ENCODE measurements at regions not wholly inside any gene's neighbourhood (a gene's known extent, or its start where the extent isn't known, plus 50 kb on each side); places are given as distances from the start of the nearest gene placed in this dataset.
"Not testable (repeated sequence)": the region's sequence is repeated elsewhere in the genome, so short reads cannot be mapped to it uniquely, and the experiment has no call there.

GRCh38 chr7:93048136-93048930, 69.4 kb downstream of the SAMD9 start:
- no peak for DNase-seq (ENCODE audit: low read depth)

DNA sequence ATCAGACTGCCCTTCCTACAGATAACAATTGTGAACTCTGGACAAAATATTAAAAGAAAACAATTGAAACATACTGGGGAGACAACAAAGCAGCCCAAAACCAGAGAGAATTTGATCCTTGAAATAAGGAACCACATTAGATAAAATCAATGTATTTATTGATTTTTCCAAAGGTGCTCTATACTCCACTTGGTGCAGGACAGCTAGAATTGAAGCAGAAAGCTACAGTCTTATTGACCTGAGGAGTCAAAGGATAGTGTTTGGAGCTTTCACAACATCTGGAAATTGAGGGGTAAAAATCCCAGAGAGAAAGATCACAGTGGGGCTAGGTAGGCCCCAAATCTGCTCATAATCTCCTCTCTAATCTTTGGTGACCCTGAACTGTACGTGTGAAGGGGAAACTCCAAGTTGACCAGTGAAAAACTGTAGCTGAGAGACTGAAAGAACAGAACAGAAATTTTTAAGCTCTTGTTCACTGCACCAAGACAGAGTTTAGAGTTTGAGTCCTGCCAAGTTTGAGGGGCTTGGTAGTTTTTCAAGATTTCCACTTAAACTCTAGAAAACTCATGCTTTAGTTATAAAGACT, 70.2 kb downstream of the SAMD9 start:
- DNase-seq (ENCODE audit: low read depth): no peak

- peak; percentile 63 for DNase-seq (ENCODE audit: low read depth)
These were observed 71.1 kb downstream of the SAMD9 start for GRCh38 chr7:93046641-93047040.

DNA sequence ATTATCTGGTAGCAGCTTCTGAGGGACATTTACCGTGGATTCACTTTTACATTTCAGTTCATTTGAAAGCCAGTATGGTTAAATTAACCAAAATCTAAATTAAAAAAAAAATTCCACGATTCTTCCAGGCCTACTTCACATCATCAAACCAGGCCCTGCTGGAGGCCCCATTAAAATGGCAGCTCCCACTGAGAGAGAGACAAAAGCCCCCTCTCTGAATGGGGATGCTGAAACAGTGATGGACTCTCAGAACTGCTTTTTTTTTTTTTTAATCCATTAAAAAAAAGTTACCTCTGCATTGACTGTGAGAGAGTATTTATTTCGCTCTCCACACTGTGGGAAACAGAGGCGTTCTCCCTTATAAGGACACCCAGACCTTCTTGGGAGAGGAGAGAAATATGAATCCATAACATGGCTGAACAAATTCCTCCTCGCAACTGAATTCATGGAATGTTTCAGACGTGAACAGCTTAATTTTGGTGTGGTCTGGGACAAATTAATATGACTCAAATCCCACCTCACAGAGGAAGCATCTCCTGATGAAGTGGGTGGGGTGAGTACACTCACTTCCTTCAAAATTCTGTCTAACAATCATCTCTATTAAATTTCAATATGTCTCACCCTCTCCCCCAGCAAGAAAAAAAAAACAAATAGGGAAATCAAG, 73.5 kb downstream of the SAMD9 start:
- DNase-seq (ENCODE audit: low read depth): peak; percentile 77

- DNase-seq (ENCODE audit: low read depth): peak; percentile 92
These were observed 74.3 kb downstream of the SAMD9 start for GRCh38 chr7:93043385-93043985.

GRCh38 chr7:93040355-93040754, 77.4 kb downstream of the SAMD9 start:
- no peak for DNase-seq (ENCODE audit: low read depth)

DNA sequence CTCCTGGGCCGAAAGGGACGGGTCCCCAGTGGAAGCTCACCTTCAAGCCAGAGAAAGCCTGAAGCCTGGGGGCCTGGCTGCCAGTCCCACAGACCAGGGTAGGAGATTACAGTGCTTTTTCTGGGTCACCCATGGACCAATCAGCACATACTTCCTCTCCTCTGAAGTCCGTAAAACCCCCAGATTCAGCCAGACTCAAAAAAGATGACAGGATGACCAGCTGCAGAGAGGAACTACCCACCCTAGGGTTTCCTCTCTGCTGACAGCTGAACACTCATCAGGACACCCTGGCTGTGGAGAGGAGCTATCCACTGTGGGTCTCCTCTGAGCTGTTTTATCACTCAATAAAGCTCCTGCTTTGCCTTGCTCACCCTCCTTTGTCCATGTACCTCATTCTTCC, 78.0 kb downstream of the SAMD9 start:
- no peak for DNase-seq (ENCODE audit: low read depth)

- DNase-seq (ENCODE audit: low read depth): no peak
These were observed 78.5 kb downstream of the SAMD9 start for GRCh38 chr7:93039282-93039681.

DNA sequence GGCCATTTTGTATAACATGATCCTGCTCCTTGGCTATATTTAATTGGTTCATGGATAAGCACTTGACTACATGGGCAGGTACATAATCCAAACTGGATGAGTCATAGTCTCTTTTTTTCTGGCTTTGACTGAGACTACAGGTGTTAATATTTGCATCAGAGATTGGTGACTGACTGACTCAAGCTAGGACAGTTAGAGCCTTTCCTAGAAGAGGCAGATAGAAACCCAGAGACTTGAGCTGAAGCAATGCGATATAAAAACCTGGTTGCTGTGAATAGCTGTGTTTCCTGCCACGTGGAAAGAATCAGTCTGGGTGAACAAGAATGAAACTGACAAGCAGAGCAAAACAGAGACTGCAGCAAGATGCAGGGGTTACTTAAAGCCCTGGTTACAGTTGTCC, 81.0 kb downstream of the SAMD9 start:
- DNase-seq (ENCODE audit: low read depth): no peak

DNA sequence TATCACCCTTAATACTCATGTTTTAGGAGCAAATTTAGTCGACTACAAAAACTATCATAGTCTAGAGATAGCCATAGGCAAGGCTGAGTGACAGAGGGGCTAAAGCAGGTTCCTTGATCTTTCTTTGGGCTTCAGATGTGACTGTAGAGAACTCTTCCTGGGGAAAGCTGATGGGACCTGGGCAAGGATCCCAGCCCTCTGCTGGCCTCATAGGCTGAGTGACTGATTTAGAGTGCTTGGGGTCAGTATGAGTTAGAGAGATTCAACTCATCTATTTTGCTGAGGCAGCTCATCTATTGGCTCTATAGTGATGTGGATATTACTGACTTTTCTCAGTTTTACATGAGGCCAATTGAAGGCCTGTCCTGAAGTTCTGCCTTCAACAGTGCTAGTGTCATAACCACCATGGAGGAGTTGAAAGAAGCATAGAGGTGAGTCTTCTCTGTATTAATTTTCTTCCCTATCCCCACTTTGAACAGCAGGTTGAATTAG, 81.6 kb downstream of the SAMD9 start:
- DNase-seq (ENCODE audit: low read depth): no peak

DNA sequence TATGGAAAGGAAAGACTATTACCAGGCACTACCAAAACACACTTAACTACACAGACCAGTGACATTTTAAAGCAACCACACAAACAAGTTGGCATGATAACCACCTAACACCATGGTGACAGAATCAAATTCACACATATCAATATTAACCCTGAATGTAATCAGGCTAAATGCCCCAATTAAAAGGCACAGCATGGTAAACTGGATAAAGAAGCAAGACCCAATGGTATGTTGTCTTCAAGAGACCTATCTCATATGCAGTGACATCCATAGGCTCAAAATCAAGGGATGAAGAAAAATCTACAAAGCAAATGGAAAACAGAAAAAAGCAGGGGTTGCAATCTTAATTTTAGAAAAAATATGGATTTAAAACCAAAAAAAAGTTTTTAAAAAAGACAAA, 86.0 kb downstream of the SAMD9 start:
- DNase-seq (ENCODE audit: low read depth): no peak

- no peak for DNase-seq (ENCODE audit: low read depth)
These were observed 87.1 kb downstream of the SAMD9 start for GRCh38 chr7:93030605-93031225.

DNA sequence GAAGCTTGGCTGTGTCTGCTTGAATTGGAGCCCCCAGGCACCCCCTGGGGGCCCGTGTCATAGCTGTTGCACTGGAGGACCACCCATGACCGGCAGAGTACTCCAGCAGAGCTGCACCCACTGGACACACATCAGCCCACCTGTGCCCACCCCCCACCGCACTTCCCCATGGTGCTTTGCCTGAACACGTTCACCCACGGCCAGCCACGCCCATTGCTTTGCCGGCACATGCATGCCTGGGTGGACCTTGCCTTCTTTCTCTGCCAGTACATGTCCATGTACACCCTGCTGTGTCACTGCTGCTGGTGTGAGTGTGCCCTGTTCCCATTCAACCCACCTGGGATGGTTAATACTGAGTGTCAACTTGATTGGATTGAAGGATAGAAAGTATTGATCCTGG, 88.7 kb downstream of the SAMD9 start:
- DNase-seq (ENCODE audit: low read depth): no peak

DNA sequence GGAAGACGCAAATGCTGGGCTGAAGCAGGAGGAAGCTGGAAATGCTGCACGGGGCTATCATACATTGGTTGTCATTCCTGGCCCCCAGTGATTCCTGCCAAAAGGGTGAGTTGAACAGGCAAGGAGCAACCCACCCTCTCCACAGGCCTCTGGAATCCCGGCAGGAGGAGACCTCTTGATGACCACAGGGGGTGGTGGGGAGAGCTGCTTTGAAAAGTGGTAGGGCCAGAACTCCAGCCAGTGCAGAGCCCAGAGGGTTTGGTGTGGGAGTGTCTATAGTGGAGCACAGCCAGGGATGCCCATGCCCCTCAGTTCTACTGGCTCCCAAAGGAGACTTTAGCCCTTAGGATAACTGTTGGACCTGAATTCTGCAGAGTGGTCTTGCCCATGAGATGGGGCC, 89.2 kb downstream of the SAMD9 start:
- DNase-seq (ENCODE audit: low read depth): no peak

- no peak for DNase-seq (ENCODE audit: low read depth)
These were observed 90.7 kb downstream of the SAMD9 start for GRCh38 chr7:93027044-93027443.

- DNase-seq (ENCODE audit: low read depth): no peak
These were observed 91.4 kb downstream of the SAMD9 start for GRCh38 chr7:93026425-93026824.

DNA sequence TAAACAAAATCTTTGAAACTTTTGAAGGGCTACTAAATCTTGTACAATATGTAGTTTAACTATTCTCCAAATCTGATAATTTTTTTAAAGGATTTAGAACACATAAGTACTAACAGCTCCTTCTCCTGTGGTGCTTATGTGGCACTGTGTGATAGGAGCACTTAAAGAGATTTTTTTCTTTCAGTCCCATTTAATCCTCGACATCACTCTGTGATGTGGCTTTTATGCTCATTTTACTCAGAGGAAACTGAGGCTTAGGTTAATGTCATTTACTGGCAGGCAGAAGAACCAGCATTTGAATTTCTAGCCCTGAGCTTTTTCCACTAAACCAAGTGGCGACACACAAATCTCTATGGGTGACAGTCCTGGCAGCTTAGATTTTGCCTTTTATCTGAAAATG, 92.4 kb downstream of the SAMD9 start:
- DNase-seq (ENCODE audit: low read depth): no peak

DNA sequence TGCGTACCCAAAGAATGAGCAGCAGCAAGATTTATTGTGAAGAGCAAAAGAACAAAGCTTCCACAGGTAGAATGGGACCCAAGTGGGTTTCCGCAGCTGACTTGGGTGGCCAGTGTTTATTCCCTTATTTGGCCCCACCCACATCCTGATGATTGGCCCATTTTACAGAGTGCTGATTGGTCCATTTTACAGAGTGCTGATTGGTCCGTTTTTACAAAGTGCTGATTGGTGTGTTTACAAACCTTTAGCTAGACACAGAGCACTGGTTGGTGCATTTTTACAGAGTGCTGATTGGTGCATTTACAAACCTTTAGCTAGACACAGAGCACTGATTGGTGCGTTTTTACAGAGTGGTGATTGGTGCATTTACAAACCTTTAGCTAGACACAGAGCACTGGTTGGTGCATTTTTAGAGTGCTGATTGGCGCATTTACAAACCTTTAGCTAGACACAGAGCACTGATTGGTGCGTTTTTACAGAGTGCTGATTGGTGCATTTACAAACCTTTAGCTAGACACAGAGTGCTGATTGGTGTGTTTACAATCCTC, 94.8 kb downstream of the SAMD9 start:
- DNase-seq (ENCODE audit: low read depth): not testable (repeated sequence)

DNA sequence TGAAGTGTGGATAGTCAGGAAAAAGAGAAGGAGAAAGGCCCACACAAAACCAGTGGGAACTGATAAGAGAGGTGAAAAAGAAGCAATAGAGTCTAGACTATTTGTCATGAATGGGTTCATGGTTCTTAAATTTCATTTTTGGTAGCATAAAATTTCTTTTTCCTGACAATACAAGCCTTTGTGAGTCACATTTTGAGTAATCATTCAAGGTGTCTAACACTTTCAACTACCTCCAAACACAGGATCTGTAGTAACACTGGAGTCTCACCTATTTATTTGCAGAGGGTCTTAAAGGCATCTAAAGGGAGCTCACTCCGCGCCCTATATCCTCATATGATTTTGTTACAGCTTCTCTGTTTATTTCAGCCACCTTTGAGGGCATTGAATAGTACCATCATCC, 96.0 kb downstream of the SAMD9 start:
- DNase-seq (ENCODE audit: low read depth): no peak

DNA sequence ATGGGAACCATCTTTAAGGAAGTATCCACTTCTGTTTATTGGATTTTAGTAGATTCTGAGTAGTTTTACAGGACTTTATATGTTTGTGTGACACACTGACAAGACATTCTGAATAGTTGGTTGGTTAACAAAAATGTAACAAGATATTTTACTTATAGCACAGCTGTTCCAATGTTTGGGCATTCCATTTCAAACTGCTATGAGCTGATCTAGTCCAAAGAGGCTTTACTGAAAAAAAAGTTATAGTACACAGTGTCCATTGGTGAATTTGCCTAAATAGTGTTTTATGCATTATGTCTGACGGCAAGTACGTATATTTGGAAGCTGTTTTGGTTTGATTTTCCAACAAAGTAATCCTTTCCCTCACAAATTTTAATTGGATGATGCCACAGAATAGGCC, 99.1 kb downstream of the SAMD9 start:
- no peak for DNase-seq (ENCODE audit: low read depth)

- peak; percentile 30 for DNase-seq (ENCODE audit: low read depth)
These were observed 100.9 kb downstream of the SAMD9 start for GRCh38 chr7:93016681-93017381.
